ENCODE measurements at regions not wholly inside any gene's neighbourhood (a gene's known extent, or its start where the extent isn't known, plus 50 kb on each side); places are given as distances from the start of the nearest gene placed in this dataset.

GRCh38 chr13:85019121-85019520, 780.1 kb downstream of the SLITRK6 start:
- Histone ChIP-seq H3K9me3 (peaks cover 0 to 3% (median under 1%) of the 10 kb centered on the region in 4 donors), H3K27ac (no peak overlapping the region), H3K4me3 (no peak overlapping the region), H3K27me3 (no peaks in the 10 kb centered on the region), H3K36me3 (no peaks in the 10 kb centered on the region), H3K4me1 (no peaks in the 10 kb centered on the region)
- no peak for DNase-seq (ENCODE audit: low spot score in 2 of 2)
- 36 to 60% methylated on average over 1 of the region's 1 CpG for WGBS, 2 donors
- no peak for TF ChIP-seq CTCF (IDR thresholded peaks at IDR 0.05)
- no peak for TF ChIP-seq EP300 (IDR thresholded peaks at IDR 0.05)
- no peak for TF ChIP-seq POLR2A (IDR thresholded peaks at IDR 0.05)

GRCh38 chr13:85013006-85013405, 786.2 kb downstream of the SLITRK6 start:
- no peaks in the 10 kb centered on the region for H3K27me3 ChIP-seq
- no peaks in the 10 kb centered on the region for H3K36me3 ChIP-seq
- DNase-seq (ENCODE audit: low spot score in 2 of 2): no peak
- TF ChIP-seq POLR2A (IDR thresholded peaks at IDR 0.05): no peak
- TF ChIP-seq EP300 (IDR thresholded peaks at IDR 0.05): no peak
- no peak for TF ChIP-seq CTCF (IDR thresholded peaks at IDR 0.05)
- no peak overlapping the region for H3K27ac ChIP-seq
- peaks cover 0 to 6% (median 0%) of the 10 kb centered on the region in 4 donors for H3K9me3 ChIP-seq
- no peak overlapping the region for H3K4me3 ChIP-seq
- H3K4me1 ChIP-seq: no peaks in the 10 kb centered on the region

GRCh38 chr13:85009447-85009846, 789.8 kb downstream of the SLITRK6 start:
- 80 to 82% methylated on average over 3 of the region's 3 CpGs for WGBS, 2 donors
- no peak for DNase-seq (ENCODE audit: low spot score in 2 of 2)
- no peaks in the 10 kb centered on the region for H3K27me3 ChIP-seq
- H3K4me3 ChIP-seq: no peak overlapping the region
- peaks cover 0 to 6% (median 0%) of the 10 kb centered on the region in 4 donors for H3K9me3 ChIP-seq
- no peak for TF ChIP-seq EP300 (IDR thresholded peaks at IDR 0.05)
- TF ChIP-seq POLR2A (IDR thresholded peaks at IDR 0.05): no peak
- no peak for TF ChIP-seq CTCF (IDR thresholded peaks at IDR 0.05)
- no peaks in the 10 kb centered on the region for H3K4me1 ChIP-seq
- H3K27ac ChIP-seq: no peak overlapping the region
- no peaks in the 10 kb centered on the region for H3K36me3 ChIP-seq

GRCh38 chr13:84999252-84999651, 800.0 kb downstream of the SLITRK6 start:
- DNase-seq (ENCODE audit: low spot score in 2 of 2): no peak
- no peak overlapping the region for H3K27ac ChIP-seq
- H3K36me3 ChIP-seq: no peaks in the 10 kb centered on the region
- H3K4me1 ChIP-seq: no peaks in the 10 kb centered on the region
- 87 to 88% methylated on average over 1 of the region's 1 CpG for WGBS, 2 donors
- no peak overlapping the region for H3K4me3 ChIP-seq
- no peaks in the 10 kb centered on the region for H3K9me3 ChIP-seq
- TF ChIP-seq CTCF (IDR thresholded peaks at IDR 0.05): no peak
- no peaks in the 10 kb centered on the region for H3K27me3 ChIP-seq

- H3K36me3 ChIP-seq: no peaks in the 10 kb centered on the region
- H3K27me3 ChIP-seq: no peaks in the 10 kb centered on the region
- no peaks in the 10 kb centered on the region for H3K9me3 ChIP-seq
- no peak overlapping the region for H3K27ac ChIP-seq
- TF ChIP-seq CTCF (IDR thresholded peaks at IDR 0.05) (no peak), EP300 (IDR thresholded peaks at IDR 0.05) (no peak), POLR2A (IDR thresholded peaks at IDR 0.05) (no peak)
- no peak for DNase-seq (ENCODE audit: low spot score in 2 of 2)
- H3K4me3 ChIP-seq: no peak overlapping the region
- H3K4me1 ChIP-seq: no peaks in the 10 kb centered on the region
These were observed 800.5 kb downstream of the SLITRK6 start for GRCh38 chr13:84998681-84999080.

All from tibial nerve (tissue), 4 donors.